ENCODE measurements at regions not wholly inside any gene's neighbourhood (a gene's known extent, or its start where the extent isn't known, plus 50 kb on each side); places are given as distances from the start of the nearest gene placed in this dataset.

DNA sequence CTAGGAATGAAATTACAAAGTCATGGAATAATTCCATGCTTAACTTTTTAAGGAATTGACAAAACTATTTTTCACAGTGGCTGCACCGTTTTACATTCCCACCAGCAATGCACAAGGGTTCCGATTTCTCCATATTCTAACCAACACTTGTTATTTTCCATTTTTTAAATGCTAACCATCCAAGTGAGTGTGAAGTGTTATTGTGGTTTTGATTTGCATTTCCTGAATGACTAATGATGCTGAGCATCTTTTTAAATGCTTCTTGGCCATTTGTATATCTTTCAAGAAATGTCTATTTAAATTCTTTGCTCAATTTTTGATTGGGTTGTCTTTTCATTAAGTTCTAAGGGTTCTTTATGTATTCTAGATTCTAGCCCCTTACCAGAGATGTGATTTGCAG lies 479.5 kb upstream of the SMARCA2 start (continued):
- TF ChIP-seq, protein P1, sequence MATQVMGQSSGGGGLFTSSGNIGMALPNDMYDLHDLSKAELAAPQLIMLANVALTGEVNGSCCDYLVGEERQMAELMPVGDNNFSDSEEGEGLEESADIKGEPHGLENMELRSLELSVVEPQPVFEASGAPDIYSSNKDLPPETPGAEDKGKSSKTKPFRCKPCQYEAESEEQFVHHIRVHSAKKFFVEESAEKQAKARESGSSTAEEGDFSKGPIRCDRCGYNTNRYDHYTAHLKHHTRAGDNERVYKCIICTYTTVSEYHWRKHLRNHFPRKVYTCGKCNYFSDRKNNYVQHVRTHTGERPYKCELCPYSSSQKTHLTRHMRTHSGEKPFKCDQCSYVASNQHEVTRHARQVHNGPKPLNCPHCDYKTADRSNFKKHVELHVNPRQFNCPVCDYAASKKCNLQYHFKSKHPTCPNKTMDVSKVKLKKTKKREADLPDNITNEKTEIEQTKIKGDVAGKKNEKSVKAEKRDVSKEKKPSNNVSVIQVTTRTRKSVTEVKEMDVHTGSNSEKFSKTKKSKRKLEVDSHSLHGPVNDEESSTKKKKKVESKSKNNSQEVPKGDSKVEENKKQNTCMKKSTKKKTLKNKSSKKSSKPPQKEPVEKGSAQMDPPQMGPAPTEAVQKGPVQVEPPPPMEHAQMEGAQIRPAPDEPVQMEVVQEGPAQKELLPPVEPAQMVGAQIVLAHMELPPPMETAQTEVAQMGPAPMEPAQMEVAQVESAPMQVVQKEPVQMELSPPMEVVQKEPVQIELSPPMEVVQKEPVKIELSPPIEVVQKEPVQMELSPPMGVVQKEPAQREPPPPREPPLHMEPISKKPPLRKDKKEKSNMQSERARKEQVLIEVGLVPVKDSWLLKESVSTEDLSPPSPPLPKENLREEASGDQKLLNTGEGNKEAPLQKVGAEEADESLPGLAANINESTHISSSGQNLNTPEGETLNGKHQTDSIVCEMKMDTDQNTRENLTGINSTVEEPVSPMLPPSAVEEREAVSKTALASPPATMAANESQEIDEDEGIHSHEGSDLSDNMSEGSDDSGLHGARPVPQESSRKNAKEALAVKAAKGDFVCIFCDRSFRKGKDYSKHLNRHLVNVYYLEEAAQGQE (IDR thresholded peaks at IDR 0.05; ENCODE audit: unreplicated experiment), result no peak
- no peak for TF ChIP-seq STAT1 (IDR thresholded peaks at IDR 0.05; ENCODE audit: unreplicated experiment)

DNA sequence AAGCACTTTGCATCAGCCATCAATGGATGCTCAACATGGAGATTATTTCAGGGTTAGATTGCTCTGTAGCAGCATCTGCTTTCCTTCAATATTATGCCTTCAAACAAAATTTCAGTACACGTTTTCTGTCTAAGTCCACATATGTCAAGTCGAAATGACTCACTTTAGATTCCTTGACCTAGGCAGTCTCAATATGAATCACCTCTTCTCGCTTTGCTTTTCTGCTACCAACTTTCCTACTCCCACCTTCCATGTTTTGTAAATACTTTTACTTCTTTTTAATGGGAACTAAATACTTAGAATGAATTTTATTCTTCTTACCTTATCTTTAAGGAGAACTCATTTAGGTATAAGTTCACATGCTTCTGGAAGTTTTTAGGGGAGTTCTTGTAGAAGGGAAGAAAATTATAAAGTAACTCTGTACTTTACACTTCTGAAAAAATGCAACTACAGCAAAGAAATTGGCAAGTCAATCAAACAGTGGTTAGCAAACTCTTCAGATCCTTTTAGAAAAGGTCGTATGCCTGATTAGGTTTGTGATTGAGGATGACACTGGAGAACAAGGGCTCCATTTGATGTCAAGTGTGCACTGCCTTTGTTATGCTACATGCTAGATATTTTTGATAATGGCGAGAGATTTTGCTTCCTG lies 478.5 kb upstream of the SMARCA2 start:
- no peaks in the 10 kb centered on the region for H3K36me3 ChIP-seq (ENCODE audit: insufficient read depth)
- H3K27ac Mint-ChIP-seq, result no peak overlapping the region
- no peak overlapping the region for H3K4me3 ChIP-seq
- H3K36me3 Mint-ChIP-seq (ENCODE audit: low read depth), result no peaks in the 10 kb centered on the region
- ATAC-seq, result no peak
- no peak overlapping the region for H2AFZ ChIP-seq
- H3K4me1 ChIP-seq (ENCODE audit: insufficient read depth), result no peaks in the 10 kb centered on the region
- H4K20me1 ChIP-seq (replicated peaks; ENCODE audit: insufficient read depth), result no peaks in the 10 kb centered on the region
- H3K9me2 ChIP-seq (ENCODE audit: insufficient read depth), result no peaks in the 10 kb centered on the region
- H3K4me3 Mint-ChIP-seq, result no peak overlapping the region
- no peaks in the 10 kb centered on the region for H3K9me3 Mint-ChIP-seq
- H3K27me3 ChIP-seq (ENCODE audit: insufficient read depth), result no peaks in the 10 kb centered on the region
- H3K27ac ChIP-seq (ENCODE audit: low read depth), result no peak overlapping the region
- no peak for DNase-seq (ENCODE audit: low spot score)
- H3K27me3 Mint-ChIP-seq (ENCODE audit: insufficient read depth, low read depth, poor library complexity), result no peaks in the 10 kb centered on the region
- no peak overlapping the region for H3K4me2 ChIP-seq
- peaks cover 2% of the 10 kb centered on the region; the same call in 2 of the 3 replicates for H3K4me1 Mint-ChIP-seq
- no peaks in the 10 kb centered on the region for H3K79me2 ChIP-seq (replicated peaks; ENCODE audit: insufficient read depth)
- H3F3A ChIP-seq (replicated peaks; ENCODE audit: low read depth), result no peaks in the 10 kb centered on the region
- TF ChIP-seq, protein P2, sequence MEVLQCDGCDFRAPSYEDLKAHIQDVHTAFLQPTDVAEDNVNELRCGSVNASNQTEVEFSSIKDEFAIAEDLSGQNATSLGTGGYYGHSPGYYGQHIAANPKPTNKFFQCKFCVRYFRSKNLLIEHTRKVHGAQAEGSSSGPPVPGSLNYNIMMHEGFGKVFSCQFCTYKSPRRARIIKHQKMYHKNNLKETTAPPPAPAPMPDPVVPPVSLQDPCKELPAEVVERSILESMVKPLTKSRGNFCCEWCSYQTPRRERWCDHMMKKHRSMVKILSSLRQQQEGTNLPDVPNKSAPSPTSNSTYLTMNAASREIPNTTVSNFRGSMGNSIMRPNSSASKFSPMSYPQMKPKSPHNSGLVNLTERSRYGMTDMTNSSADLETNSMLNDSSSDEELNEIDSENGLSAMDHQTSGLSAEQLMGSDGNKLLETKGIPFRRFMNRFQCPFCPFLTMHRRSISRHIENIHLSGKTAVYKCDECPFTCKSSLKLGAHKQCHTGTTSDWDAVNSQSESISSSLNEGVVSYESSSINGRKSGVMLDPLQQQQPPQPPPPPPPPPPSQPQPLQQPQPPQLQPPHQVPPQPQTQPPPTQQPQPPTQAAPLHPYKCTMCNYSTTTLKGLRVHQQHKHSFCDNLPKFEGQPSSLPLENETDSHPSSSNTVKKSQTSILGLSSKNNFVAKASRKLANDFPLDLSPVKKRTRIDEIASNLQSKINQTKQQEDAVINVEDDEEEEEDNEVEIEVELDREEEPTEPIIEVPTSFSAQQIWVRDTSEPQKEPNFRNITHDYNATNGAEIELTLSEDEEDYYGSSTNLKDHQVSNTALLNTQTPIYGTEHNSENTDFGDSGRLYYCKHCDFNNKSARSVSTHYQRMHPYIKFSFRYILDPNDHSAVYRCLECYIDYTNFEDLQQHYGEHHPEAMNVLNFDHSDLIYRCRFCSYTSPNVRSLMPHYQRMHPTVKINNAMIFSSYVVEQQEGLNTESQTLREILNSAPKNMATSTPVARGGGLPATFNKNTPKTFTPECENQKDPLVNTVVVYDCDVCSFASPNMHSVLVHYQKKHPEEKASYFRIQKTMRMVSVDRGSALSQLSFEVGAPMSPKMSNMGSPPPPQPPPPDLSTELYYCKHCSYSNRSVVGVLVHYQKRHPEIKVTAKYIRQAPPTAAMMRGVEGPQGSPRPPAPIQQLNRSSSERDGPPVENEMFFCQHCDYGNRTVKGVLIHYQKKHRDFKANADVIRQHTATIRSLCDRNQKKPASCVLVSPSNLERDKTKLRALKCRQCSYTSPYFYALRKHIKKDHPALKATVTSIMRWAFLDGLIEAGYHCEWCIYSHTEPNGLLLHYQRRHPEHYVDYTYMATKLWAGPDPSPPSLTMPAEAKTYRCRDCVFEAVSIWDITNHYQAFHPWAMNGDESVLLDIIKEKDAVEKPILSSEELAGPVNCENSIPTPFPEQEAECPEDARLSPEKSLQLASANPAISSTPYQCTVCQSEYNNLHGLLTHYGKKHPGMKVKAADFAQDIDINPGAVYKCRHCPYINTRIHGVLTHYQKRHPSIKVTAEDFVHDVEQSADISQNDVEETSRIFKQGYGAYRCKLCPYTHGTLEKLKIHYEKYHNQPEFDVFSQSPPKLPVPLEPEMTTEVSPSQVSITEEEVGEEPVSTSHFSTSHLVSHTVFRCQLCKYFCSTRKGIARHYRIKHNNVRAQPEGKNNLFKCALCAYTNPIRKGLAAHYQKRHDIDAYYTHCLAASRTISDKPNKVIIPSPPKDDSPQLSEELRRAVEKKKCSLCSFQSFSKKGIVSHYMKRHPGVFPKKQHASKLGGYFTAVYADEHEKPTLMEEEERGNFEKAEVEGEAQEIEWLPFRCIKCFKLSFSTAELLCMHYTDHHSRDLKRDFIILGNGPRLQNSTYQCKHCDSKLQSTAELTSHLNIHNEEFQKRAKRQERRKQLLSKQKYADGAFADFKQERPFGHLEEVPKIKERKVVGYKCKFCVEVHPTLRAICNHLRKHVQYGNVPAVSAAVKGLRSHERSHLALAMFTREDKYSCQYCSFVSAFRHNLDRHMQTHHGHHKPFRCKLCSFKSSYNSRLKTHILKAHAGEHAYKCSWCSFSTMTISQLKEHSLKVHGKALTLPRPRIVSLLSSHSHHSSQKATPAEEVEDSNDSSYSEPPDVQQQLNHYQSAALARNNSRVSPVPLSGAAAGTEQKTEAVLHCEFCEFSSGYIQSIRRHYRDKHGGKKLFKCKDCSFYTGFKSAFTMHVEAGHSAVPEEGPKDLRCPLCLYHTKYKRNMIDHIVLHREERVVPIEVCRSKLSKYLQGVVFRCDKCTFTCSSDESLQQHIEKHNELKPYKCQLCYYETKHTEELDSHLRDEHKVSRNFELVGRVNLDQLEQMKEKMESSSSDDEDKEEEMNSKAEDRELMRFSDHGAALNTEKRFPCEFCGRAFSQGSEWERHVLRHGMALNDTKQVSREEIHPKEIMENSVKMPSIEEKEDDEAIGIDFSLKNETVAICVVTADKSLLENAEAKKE (CRISPR knock-in tag; IDR thresholded peaks at IDR 0.05), result no peak
- TF ChIP-seq STAT1 (IDR thresholded peaks at IDR 0.05; ENCODE audit: unreplicated experiment) (no peak), NANOG (IDR thresholded peaks at IDR 0.05; ENCODE audit: borderline replicate concordance) (no peak), ZNF114 (CRISPR knock-in tag; IDR thresholded peaks at IDR 0.05) (no peak), CREB1 (CRISPR knock-in tag; IDR thresholded peaks at IDR 0.05; ENCODE audit: low read depth) (no peak), EZH2 (IDR thresholded peaks at IDR 0.05; ENCODE audit: low read depth, unreplicated experiment) (no peak), POLR2AphosphoS5 (IDR thresholded peaks at IDR 0.05; ENCODE audit: low read depth) (no peak), ZNF331 (CRISPR knock-in tag; IDR thresholded peaks at IDR 0.05; ENCODE audit: low read depth) (no peak)
- TF ChIP-seq, protein P3, sequence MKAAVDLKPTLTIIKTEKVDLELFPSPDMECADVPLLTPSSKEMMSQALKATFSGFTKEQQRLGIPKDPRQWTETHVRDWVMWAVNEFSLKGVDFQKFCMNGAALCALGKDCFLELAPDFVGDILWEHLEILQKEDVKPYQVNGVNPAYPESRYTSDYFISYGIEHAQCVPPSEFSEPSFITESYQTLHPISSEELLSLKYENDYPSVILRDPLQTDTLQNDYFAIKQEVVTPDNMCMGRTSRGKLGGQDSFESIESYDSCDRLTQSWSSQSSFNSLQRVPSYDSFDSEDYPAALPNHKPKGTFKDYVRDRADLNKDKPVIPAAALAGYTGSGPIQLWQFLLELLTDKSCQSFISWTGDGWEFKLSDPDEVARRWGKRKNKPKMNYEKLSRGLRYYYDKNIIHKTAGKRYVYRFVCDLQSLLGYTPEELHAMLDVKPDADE (IDR thresholded peaks at IDR 0.05), result no peak
- TF ChIP-seq, protein P1 (IDR thresholded peaks at IDR 0.05; ENCODE audit: unreplicated experiment), result no peak

All from GM23338 (cell line).